HUES48 (cell line): ENCODE measurements at regions not wholly inside any gene's neighbourhood (a gene's known extent, or its start where the extent isn't known, plus 50 kb on each side); places are given as distances from the start of the nearest gene placed in this dataset.

Experiments
- H3K27ac ChIP-seq: one replicate; pipeline ENCODE4 v1.7.0; 2013; ENCODE audit warnings: low read depth, low read length, inconsistent platforms
- H3K27me3 ChIP-seq: 2 replicates; pipeline ENCODE4 v1.6.1; 2013; ENCODE audit warnings: mild to moderate bottlenecking, low read length; ENCODE audit not compliant: control insufficient read depth, insufficient read depth
- H3K36me3 ChIP-seq: 2 replicates; pipeline ENCODE4 v1.6.1; 2013; ENCODE audit warnings: low read length; ENCODE audit not compliant: control insufficient read depth, insufficient read depth
- H3K4me1 ChIP-seq: 2 replicates; pipeline ENCODE4 v1.6.1; 2013; ENCODE audit warnings: mild to moderate bottlenecking, low read length; ENCODE audit not compliant: control insufficient read depth, insufficient read depth
- H3K4me3 ChIP-seq: 2 replicates; pipeline ENCODE4 v1.5.1; 2013; ENCODE audit warnings: mild to moderate bottlenecking, low read depth, low read length
- H3K9ac ChIP-seq: 2 replicates; pipeline ENCODE4 v1.6.1; 2013; ENCODE audit warnings: mild to moderate bottlenecking, low read depth, low read length, moderate library complexity
- H3K9me3 ChIP-seq: 2 replicates; pipeline ENCODE4 v1.6.1; 2013; ENCODE audit warnings: low read length; ENCODE audit not compliant: control insufficient read depth, insufficient read depth

- H3K9ac ChIP-seq: no peak overlapping the region
- H3K27me3 ChIP-seq: no peaks in the 10 kb centered on the region
- no peaks in the 10 kb centered on the region for H3K4me1 ChIP-seq
- no peaks in the 10 kb centered on the region for H3K36me3 ChIP-seq
- H3K4me3 ChIP-seq: no peak overlapping the region
- H3K9me3 ChIP-seq: 0 out of 2 replicates have a peak, but pooled peaks cover 3% of the 10 kb centered on the region
- H3K27ac ChIP-seq: no peak overlapping the region
Measured at GRCh38 chr5:106363578-106363977, 1307.2 kb downstream of the EFNA5 start.

DNA sequence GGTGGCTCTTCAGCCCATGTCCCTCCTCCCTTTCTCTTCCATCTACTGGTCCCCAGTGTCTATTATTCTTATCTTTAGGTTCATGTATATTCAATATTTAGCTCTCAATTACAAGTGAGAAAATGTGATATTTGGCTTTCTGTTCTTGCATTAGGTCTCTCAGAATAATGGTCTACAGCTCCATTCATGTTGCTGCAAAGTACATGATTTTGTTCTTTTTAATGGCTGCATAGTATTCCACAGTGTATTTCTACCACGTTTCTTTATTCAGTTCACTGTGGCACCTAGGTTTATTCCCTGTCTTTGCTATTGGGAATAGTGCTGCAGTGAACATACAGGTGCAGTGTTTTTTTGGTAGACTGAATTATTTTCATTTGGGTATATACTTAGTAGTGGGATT, 1308.8 kb downstream of the EFNA5 start:
- Histone ChIP-seq H3K4me1 (no peaks in the 10 kb centered on the region), H3K36me3 (no peaks in the 10 kb centered on the region), H3K4me3 (no peak overlapping the region), H3K9ac (no peak overlapping the region), H3K9me3 (0 out of 2 replicates have a peak, but pooled peaks cover 3% of the 10 kb centered on the region), H3K27me3 (no peaks in the 10 kb centered on the region), H3K27ac (no peak overlapping the region)

DNA sequence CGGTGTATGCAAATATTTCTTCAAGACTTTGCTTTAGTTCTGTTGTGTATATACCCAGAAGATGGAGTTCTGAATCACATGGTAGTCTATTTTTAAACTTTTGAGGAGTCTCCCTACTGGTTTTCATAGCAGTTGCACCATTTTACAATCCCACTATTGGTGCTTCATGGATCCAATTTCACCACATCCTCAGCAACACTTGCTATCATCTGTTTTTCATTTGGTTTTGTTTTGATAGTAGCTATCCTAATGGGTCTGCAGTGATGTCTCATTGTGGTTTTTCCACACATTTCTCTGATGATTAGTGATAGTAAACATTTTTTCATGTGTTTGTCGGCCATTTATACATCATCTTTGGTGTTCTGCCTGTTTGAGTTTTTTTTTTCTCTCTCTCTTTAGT, 1339.3 kb downstream of the EFNA5 start:
- no peaks in the 10 kb centered on the region for H3K36me3 ChIP-seq
- peaks cover 4% of the 10 kb centered on the region; the same call in 1 of the 2 replicates for H3K9me3 ChIP-seq
- no peak overlapping the region for H3K27ac ChIP-seq
- H3K4me3 ChIP-seq: no peak overlapping the region
- no peaks in the 10 kb centered on the region for H3K27me3 ChIP-seq
- H3K4me1 ChIP-seq: no peaks in the 10 kb centered on the region
- H3K9ac ChIP-seq: no peak overlapping the region

DNA sequence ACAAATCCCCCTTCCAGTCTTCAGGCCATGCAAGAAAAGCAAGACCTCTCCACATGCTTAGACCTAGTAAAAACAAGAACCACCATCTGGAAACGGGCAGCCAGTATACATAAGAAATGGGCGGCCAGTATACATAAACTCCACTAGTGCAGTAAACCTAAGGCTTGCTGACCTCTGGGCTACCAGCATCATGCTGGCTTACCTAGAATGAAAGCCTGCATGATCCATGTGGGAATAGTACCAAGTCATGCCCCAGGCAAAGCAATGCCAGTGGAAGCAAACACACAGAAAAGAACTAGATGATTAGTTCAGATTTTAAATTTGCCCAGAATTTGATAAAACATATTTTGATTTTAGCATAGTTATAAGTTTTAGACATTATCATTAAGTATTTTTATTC, 1346.4 kb downstream of the EFNA5 start:
- H3K27me3 ChIP-seq: no peaks in the 10 kb centered on the region
- H3K9me3 ChIP-seq: no peaks in the 10 kb centered on the region
- H3K36me3 ChIP-seq: no peaks in the 10 kb centered on the region
- H3K4me3 ChIP-seq: no peak overlapping the region
- H3K4me1 ChIP-seq: no peaks in the 10 kb centered on the region
- H3K9ac ChIP-seq: no peak overlapping the region
- no peak overlapping the region for H3K27ac ChIP-seq

- H3K27ac ChIP-seq: no peak overlapping the region
- no peaks in the 10 kb centered on the region for H3K36me3 ChIP-seq
- H3K4me1 ChIP-seq: no peaks in the 10 kb centered on the region
- no peaks in the 10 kb centered on the region for H3K9me3 ChIP-seq
- H3K9ac ChIP-seq: no peak overlapping the region
- no peaks in the 10 kb centered on the region for H3K27me3 ChIP-seq
- no peak overlapping the region for H3K4me3 ChIP-seq
Measured at GRCh38 chr5:106321242-106321641, 1349.5 kb downstream of the EFNA5 start.

DNA sequence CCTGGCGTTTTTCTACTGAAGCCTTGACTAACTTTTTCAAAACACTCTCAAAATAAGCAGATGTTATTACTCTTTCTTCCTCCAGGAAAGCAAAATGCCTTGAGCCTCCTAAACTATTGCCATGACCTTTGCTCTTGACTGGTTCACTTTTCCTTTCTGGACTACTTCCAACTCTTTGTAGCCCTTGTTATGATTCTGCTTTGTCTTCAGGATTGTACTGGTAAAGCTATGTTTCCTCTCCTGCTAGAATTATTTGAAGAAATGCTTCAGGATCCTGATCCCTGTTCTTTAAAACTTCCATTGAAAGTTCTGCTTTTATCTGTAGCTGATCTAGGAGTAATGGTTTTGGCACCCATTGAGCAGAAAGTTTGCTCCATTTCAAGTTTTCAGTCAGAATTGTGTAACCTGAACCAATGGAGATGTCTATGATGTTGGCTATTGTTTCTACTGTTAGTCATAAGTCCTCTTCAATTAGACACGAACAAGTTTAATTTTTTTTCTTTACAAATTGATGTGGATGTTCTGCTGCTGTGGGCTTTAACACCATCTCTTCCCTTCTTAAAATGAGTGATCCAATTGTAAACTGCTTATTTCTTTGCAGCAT, 1356.4 kb downstream of the EFNA5 start:
- no peak overlapping the region for H3K9ac ChIP-seq
- no peaks in the 10 kb centered on the region for H3K9me3 ChIP-seq
- no peaks in the 10 kb centered on the region for H3K36me3 ChIP-seq
- H3K4me1 ChIP-seq: no peaks in the 10 kb centered on the region
- H3K27ac ChIP-seq: no peak overlapping the region
- no peak overlapping the region for H3K4me3 ChIP-seq
- H3K27me3 ChIP-seq: no peaks in the 10 kb centered on the region

DNA sequence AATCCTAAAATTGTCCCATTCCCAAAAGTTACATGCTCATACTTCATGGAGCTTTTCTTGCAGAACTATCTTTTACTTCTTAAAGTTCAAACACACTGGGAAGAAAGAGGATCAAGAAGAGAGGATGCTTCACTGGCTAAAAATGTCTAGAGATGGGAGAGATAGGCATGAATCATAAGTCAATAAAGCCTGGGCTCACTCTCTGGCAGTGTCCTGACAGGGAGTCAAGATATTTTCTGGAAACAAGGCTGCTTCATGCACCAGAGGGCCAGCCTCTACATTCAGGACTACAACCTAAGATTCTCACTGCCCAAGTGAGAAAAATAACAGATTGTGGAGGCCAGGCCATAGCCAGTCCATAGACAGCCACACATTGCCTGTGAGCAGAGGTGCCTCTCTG, 1358.4 kb downstream of the EFNA5 start:
- Histone ChIP-seq H3K9ac (no peak overlapping the region), H3K36me3 (no peaks in the 10 kb centered on the region), H3K4me3 (no peak overlapping the region), H3K9me3 (no peaks in the 10 kb centered on the region), H3K27ac (no peak overlapping the region), H3K27me3 (no peaks in the 10 kb centered on the region), H3K4me1 (peaks cover 2% of the 10 kb centered on the region)

GRCh38 chr5:106311230-106311915, 1359.4 kb downstream of the EFNA5 start:
- H3K4me3 ChIP-seq: no peak overlapping the region
- no peak overlapping the region for H3K27ac ChIP-seq
- no peak overlapping the region for H3K9ac ChIP-seq
- no peaks in the 10 kb centered on the region for H3K9me3 ChIP-seq
- no peaks in the 10 kb centered on the region for H3K36me3 ChIP-seq
- H3K27me3 ChIP-seq: no peaks in the 10 kb centered on the region
- H3K4me1 ChIP-seq: peaks cover 12% of the 10 kb centered on the region

GRCh38 chr5:106307265-106307664, 1363.5 kb downstream of the EFNA5 start:
- Histone ChIP-seq H3K9me3 (no peaks in the 10 kb centered on the region), H3K4me3 (no peak overlapping the region), H3K27ac (peak overlapping the region; percentile 65), H3K36me3 (no peaks in the 10 kb centered on the region), H3K27me3 (no peaks in the 10 kb centered on the region), H3K4me1 (peaks cover 26% of the 10 kb centered on the region), H3K9ac (peak overlapping the region; percentile 55; the same call in 1 of the 2 replicates)

DNA sequence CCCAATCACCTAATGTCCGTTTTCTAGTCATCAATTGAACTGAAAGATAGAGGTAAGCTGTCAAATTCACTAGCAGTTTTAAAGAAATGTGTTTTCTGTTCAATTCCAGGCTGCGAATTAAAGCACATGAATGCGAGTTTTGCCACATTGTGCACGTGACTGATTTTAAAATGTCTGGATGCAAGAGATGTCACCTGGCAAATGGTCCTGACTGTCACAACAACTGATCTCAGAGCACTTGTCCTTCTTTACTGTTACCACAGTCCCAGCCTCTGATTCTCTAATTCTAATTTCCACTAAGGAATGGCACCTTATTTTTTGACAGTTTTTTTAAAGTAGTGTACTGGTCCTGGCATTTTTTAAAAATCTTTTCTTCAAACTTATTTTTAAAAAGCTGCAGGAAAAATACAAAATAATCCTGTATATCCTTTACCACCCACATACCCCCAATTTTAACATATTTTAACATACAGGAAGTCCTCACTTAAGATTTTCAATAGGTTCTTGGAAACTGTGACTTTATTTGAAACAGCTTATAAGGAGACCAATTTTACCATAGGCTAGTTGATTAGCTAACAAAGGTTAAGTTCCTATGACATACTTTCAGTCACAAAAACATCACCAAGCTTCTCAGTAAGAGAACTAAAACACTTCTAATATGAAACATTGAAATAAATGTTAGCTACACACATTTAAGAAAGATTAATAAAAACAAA, 1364.3 kb downstream of the EFNA5 start:
- no peaks in the 10 kb centered on the region for H3K27me3 ChIP-seq
- no peaks in the 10 kb centered on the region for H3K36me3 ChIP-seq
- H3K4me3 ChIP-seq: no peak overlapping the region
- H3K9me3 ChIP-seq: no peaks in the 10 kb centered on the region
- peak overlapping the region; percentile 55; the same call in 1 of the 2 replicates for H3K9ac ChIP-seq
- H3K4me1 ChIP-seq: peaks cover 26% of the 10 kb centered on the region
- peak overlapping the region; percentile 65 for H3K27ac ChIP-seq

DNA sequence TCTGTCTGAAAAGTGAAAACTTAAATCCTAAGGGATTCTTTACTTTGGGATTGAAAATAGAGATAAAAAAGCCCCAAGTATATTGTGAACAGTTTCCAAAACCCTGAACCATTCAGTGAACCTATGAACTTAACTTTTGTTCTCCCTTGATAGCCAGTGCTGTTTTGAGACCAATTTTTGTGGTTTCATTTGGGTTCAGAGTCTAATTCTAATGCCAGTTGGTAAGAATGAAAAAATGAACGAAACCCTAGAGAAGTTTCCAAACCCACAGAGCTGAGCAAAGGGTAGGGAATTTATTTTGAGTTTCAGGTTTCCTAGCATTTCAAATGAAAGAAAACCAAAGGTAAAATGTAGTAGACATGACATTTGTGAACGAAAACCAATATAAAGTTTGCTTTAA, 1366.8 kb downstream of the EFNA5 start:
- Histone ChIP-seq H3K9ac (no peak overlapping the region), H3K27me3 (no peaks in the 10 kb centered on the region), H3K4me1 (peaks cover 26% of the 10 kb centered on the region), H3K4me3 (no peak overlapping the region), H3K36me3 (no peaks in the 10 kb centered on the region), H3K9me3 (no peaks in the 10 kb centered on the region), H3K27ac (no peak overlapping the region)
